B cell (primary cell): ENCODE measurements at regions not wholly inside any gene's neighbourhood (a gene's known extent, or its start where the extent isn't known, plus 50 kb on each side); places are given as distances from the start of the nearest gene placed in this dataset.

Experiments used
- ATAC-seq: fragments of 200-7000 bp; cut with Tn5 transposase; one replicate; pipeline ENCODE4 v1.10.0; 2021; ENCODE audit warnings: low read depth, mild to moderate bottlenecking, moderate number of reproducible peaks, moderate library complexity
- CTCF ChIA-PET: fragments of 350-600 bp; sonication (Branson Sonifier 250); formaldehyde crosslinking; loops from one replicate; lab custom pipeline; 2021; ENCODE audit warnings: antibody characterized with exemption, inconsistent platforms; lab: Charles Lee
- POLR2A ChIA-PET: fragments of 350-600 bp; sonication (Branson Sonifier 250); formaldehyde crosslinking; loops from one replicate; lab custom pipeline; 2021; ENCODE audit warnings: antibody characterized with exemption; lab: Charles Lee
- DNase-seq: peaks from one replicate; pipeline ENCODE4 v3.0.0; 2013
- H2AFZ ChIP-seq: 2 replicates; pipeline ENCODE4 v1.6.1; 2012; ENCODE audit warnings: mild to moderate bottlenecking, low read depth, low read length; ENCODE audit not compliant: insufficient read depth, poor library complexity, severe bottlenecking
- H3K27ac ChIP-seq, 2 donors: 1 replicate in 1 of 2; 2 replicates in 1 of 2; pipeline ENCODE4 v1.5.1; 2012 to 2013; ENCODE audit warnings: low read length in 2 of 2, mild to moderate bottlenecking in 2 of 2, moderate library complexity in 1 of 2
- H3K27me3 ChIP-seq, 4 experiments: fragments of 200-600 bp in 1 of 4; sonication (generic) in 1 of 4; replicated peaks in 1 of 4; 1 replicate in 2 of 4; 2 replicates in 2 of 4; pipeline versions ENCODE4 v1.6.1 to v1.7.0; 2013 to 2016; ENCODE audit warnings: low read length in 3 of 4, mild to moderate bottlenecking in 2 of 4, mixed read lengths in 1 of 4, moderate library complexity in 1 of 4; ENCODE audit not compliant: insufficient read depth in 4 of 4, control insufficient read depth in 3 of 4; ENCODE audit errors: control extremely low read depth in 1 of 4
- H3K36me3 ChIP-seq, 2 experiments: replicated peaks in 1 of 2; 1 replicate in 1 of 2; 2 replicates in 1 of 2; pipeline versions ENCODE4 v1.6.1 to v1.7.1; 2013; ENCODE audit warnings: low read length in 1 of 2; ENCODE audit not compliant: insufficient read depth in 2 of 2, control insufficient read depth in 1 of 2; ENCODE audit errors: control extremely low read depth in 1 of 2, extremely low read depth in 1 of 2
- H3K4me1 ChIP-seq, 2 donors: fragments of 200-600 bp in 1 of 2; sonication (generic) in 1 of 2; 1 replicate in 1 of 2; 2 replicates in 1 of 2; pipeline versions ENCODE4 v1.5.1 to v1.6.1; 2013 to 2017; ENCODE audit warnings: low read length in 2 of 2; ENCODE audit not compliant: control insufficient read depth in 2 of 2, insufficient read depth in 2 of 2
- H3K4me2 ChIP-seq: replicated peaks from 2 replicates; pipeline ENCODE3; 2012; ENCODE audit warnings: mild to moderate bottlenecking, low read depth, low read length; ENCODE audit not compliant: poor library complexity, severe bottlenecking
- H3K4me3 ChIP-seq, 5 experiments: fragments of 200-600 bp in 1 of 5; sonication (generic) in 1 of 5; 1 replicate in 3 of 5; 2 replicates in 2 of 5; pipeline versions ENCODE4 v1.5.1 to v1.7.0; 2011 to 2016; ENCODE audit warnings: low read length in 4 of 5, mild to moderate bottlenecking in 4 of 5, low read depth in 2 of 5, control low read depth in 1 of 5, moderate library complexity in 1 of 5; ENCODE audit not compliant: insufficient read depth in 1 of 5; ENCODE audit errors: control extremely low read depth in 1 of 5, extremely low read depth in 1 of 5
- H3K79me2 ChIP-seq: fragments of 200-600 bp; sonication (generic); one replicate; pipeline ENCODE4 v1.6.0; 2016; ENCODE audit warnings: low read length; ENCODE audit not compliant: control insufficient read depth, insufficient read depth
- H3K9ac ChIP-seq: fragments of 200-600 bp; sonication (generic); 2 replicates; pipeline ENCODE4 v1.6.1; 2017; ENCODE audit warnings: mild to moderate bottlenecking, low read length, moderate library complexity
- H3K9me3 ChIP-seq, 3 donors: one replicate each; pipeline versions ENCODE4 v1.6.1 to v1.7.1; 2013; ENCODE audit warnings: low read length in 2 of 3; ENCODE audit not compliant: control insufficient read depth in 2 of 3, insufficient read depth in 1 of 3; ENCODE audit errors: control extremely low read depth in 1 of 3
- H4K20me1 ChIP-seq: 2 replicates; pipeline ENCODE4 v1.6.0; 2012; ENCODE audit warnings: mild to moderate bottlenecking, low read length; ENCODE audit not compliant: insufficient read depth, control insufficient read depth, poor library complexity, severe bottlenecking
- H3K27ac Mint-ChIP-seq: one replicate; pipeline ENCODE4 v1.8.0; 2021; ENCODE audit warnings: mixed read lengths
- H3K27me3 Mint-ChIP-seq: one replicate; pipeline ENCODE4 v1.8.0; 2021; ENCODE audit warnings: mixed read lengths
- H3K4me1 Mint-ChIP-seq: one replicate; pipeline ENCODE4 v1.8.0; 2021; ENCODE audit warnings: mixed read lengths
- H3K4me3 Mint-ChIP-seq: one replicate; pipeline ENCODE4 v1.8.0; 2021; ENCODE audit warnings: mixed read lengths
- H3K9me3 Mint-ChIP-seq: one replicate; pipeline ENCODE4 v1.8.0; 2022; ENCODE audit warnings: mixed read lengths; ENCODE audit not compliant: insufficient read depth
- CTCF ChIP-seq: fragments of 200-600 bp; IDR thresholded peaks from one replicate; pipeline ENCODE4 v1.8.0; 2022; ENCODE audit warnings: antibody characterized with exemption, mild to moderate bottlenecking
- EZH2 ChIP-seq: IDR thresholded peaks from 2 replicates; pipeline ENCODE4 v1.6.1; 2012; ENCODE audit warnings: borderline replicate concordance, low read depth, mild to moderate bottlenecking, moderate library complexity, low read length; ENCODE audit not compliant: insufficient read depth, poor library complexity, severe bottlenecking
- whole genome bisulfite sequencing: methylation state at CpG from one replicate; pipeline ENCODE4 v1.1.5; 2013; ENCODE audit warnings: missing lambda C conversion rate; ENCODE audit not compliant: insufficient coverage; 5-methylcytosine and 5-hydroxymethylcytosine counted together
- intact Hi-C: fragments of 100-400 bp; cut with micrococcal nuclease; formaldehyde crosslinking; loops from one replicate; pipeline ENCODE4 v1.10.0; 2022

GRCh38 chr3:162641317-162641716, 1144.7 kb downstream of the OTOL1 start:
- TF ChIP-seq EZH2 (no peak), CTCF (no peak)
- H3K4me1 Mint-ChIP-seq = no peaks in the 10 kb centered on the region
- Histone ChIP-seq H3K27ac (no peak overlapping the region), H2AFZ (no peak overlapping the region), H3K4me3 (no peak overlapping the region), H3K9ac (no peak overlapping the region), H4K20me1 (no peaks in the 10 kb centered on the region), H3K27me3 (no peaks in the 10 kb centered on the region), H3K4me1 (no peaks in the 10 kb centered on the region), H3K4me2 (no peak overlapping the region), H3K79me2 (no peaks in the 10 kb centered on the region), H3K36me3 (no peaks in the 10 kb centered on the region), H3K9me3 (peaks cover 0 to 6% (median 0%) of the 10 kb centered on the region in 3 donors)
- H3K27me3 Mint-ChIP-seq = no peaks in the 10 kb centered on the region
- no peaks in the 10 kb centered on the region for H3K9me3 Mint-ChIP-seq
- H3K4me3 Mint-ChIP-seq = no peak overlapping the region
- intact Hi-C loops = no loop called here
- WGBS = no CpG with 5 or more reads among the region's 3 CpGs
- H3K27ac Mint-ChIP-seq = no peak overlapping the region
- DNase-seq = no peak
- ChIA-PET CTCF (no interaction called here), POLR2A (no interaction called here)
- no peak for ATAC-seq

GRCh38 chr3:162641907-162642306, 1145.3 kb downstream of the OTOL1 start:
- no peak overlapping the region for H3K27ac Mint-ChIP-seq
- Histone ChIP-seq H3K9me3 (peaks cover 0 to 6% (median 0%) of the 10 kb centered on the region in 3 donors), H4K20me1 (no peaks in the 10 kb centered on the region), H3K27ac (no peak overlapping the region), H3K4me2 (no peak overlapping the region), H3K4me1 (no peaks in the 10 kb centered on the region), H3K36me3 (no peaks in the 10 kb centered on the region), H3K9ac (no peak overlapping the region), H2AFZ (no peak overlapping the region), H3K79me2 (no peaks in the 10 kb centered on the region), H3K27me3 (no peaks in the 10 kb centered on the region), H3K4me3 (no peak overlapping the region)
- H3K27me3 Mint-ChIP-seq = no peaks in the 10 kb centered on the region
- WGBS = no CpG with 5 or more reads among the region's 2 CpGs
- ATAC-seq (no peak), DNase-seq (no peak)
- H3K4me1 Mint-ChIP-seq = no peaks in the 10 kb centered on the region
- ChIA-PET POLR2A (no interaction called here), CTCF (no interaction called here)
- intact Hi-C loops = no loop called here
- H3K9me3 Mint-ChIP-seq = no peaks in the 10 kb centered on the region
- no peak for TF ChIP-seq CTCF
- no peak for TF ChIP-seq EZH2
- H3K4me3 Mint-ChIP-seq = no peak overlapping the region
